ENCODE measurements at regions not wholly inside any gene's neighbourhood (a gene's known extent, or its start where the extent isn't known, plus 50 kb on each side); places are given as distances from the start of the nearest gene placed in this dataset.

- no peak for TF ChIP-seq POLR2A (IDR thresholded peaks at IDR 0.05)
- TF ChIP-seq CTCF (IDR thresholded peaks at IDR 0.05): no peak
- H3K9me3 ChIP-seq: no peaks in the 10 kb centered on the region
- no peaks in the 10 kb centered on the region for H3K36me3 ChIP-seq (ENCODE audit: low read depth, missing control alignments)
- DNase-seq: no peak
- H3K27me3 ChIP-seq: no peaks in the 10 kb centered on the region
- intact Hi-C loops (cut with DNase I; ENCODE audit: low total_unique reads): no loop called here
- peaks cover 6% of the 10 kb centered on the region for H3K4me1 ChIP-seq
- WGBS, 2 donors: 80 to 82% methylated on average over 8 of the region's 8 CpGs
- no peak overlapping the region for H3K4me3 ChIP-seq
- H3K27ac ChIP-seq: no peak overlapping the region
Measured at GRCh38 chr10:33391611-33392465, 57.4 kb upstream of the NRP1 start.

- Histone ChIP-seq H3K4me3 (no peak overlapping the region), H3K36me3 (ENCODE audit: low read depth, missing control alignments) (no peaks in the 10 kb centered on the region), H3K4me1 (peaks cover 6% of the 10 kb centered on the region), H3K27me3 (no peaks in the 10 kb centered on the region), H3K27ac (no peak overlapping the region), H3K9me3 (no peaks in the 10 kb centered on the region)
- 85 to 92% methylated on average over 5 of the region's 5 CpGs for WGBS, 2 donors
- no peak for DNase-seq
- TF ChIP-seq CTCF (IDR thresholded peaks at IDR 0.05): no peak
- intact Hi-C loops (cut with DNase I; ENCODE audit: low total_unique reads): no loop called here
Measured at GRCh38 chr10:33390046-33390445, 55.6 kb upstream of the NRP1 start.

- 56 to 64% methylated on average over 4 of the region's 4 CpGs for WGBS, 2 donors
- no peak for DNase-seq
- Histone ChIP-seq H3K4me3 (no peak overlapping the region), H3K9me3 (no peaks in the 10 kb centered on the region), H3K4me1 (peaks cover 6% of the 10 kb centered on the region), H3K36me3 (ENCODE audit: low read depth, missing control alignments) (no peaks in the 10 kb centered on the region), H3K27me3 (no peaks in the 10 kb centered on the region), H3K27ac (no peak overlapping the region)
- intact Hi-C loops (cut with DNase I; ENCODE audit: low total_unique reads): no loop called here
- TF ChIP-seq POLR2A (IDR thresholded peaks at IDR 0.05) (no peak), CTCF (IDR thresholded peaks at IDR 0.05) (no peak)
Measured at GRCh38 chr10:33388785-33389184, 54.3 kb upstream of the NRP1 start.

- no peak overlapping the region for H3K27ac ChIP-seq
- no peak for DNase-seq
- no peak overlapping the region for H3K4me3 ChIP-seq
- intact Hi-C loops (cut with DNase I; ENCODE audit: low total_unique reads): no loop called here
- 43 to 47% methylated on average over 1 of the region's 1 CpG for whole genome bisulfite sequencing, 2 donors
- no peaks in the 10 kb centered on the region for H3K27me3 ChIP-seq
- no peaks in the 10 kb centered on the region for H3K36me3 ChIP-seq (ENCODE audit: low read depth, missing control alignments)
- TF ChIP-seq CTCF (IDR thresholded peaks at IDR 0.05) (no peak), POLR2A (IDR thresholded peaks at IDR 0.05) (no peak)
- no peaks in the 10 kb centered on the region for H3K9me3 ChIP-seq
- peaks cover 6% of the 10 kb centered on the region for H3K4me1 ChIP-seq
Measured at GRCh38 chr10:33388382-33388781, 53.9 kb upstream of the NRP1 start.

- no peaks in the 10 kb centered on the region for H3K27me3 ChIP-seq
- H3K36me3 ChIP-seq (ENCODE audit: low read depth, missing control alignments): no peaks in the 10 kb centered on the region
- no peak overlapping the region for H3K27ac ChIP-seq
- no peak for DNase-seq
- 93% methylated on average over 5 of the region's 5 CpGs for WGBS, 2 donors
- intact Hi-C loops (cut with DNase I; ENCODE audit: low total_unique reads): no loop called here
- TF ChIP-seq CTCF (IDR thresholded peaks at IDR 0.05): no peak
- TF ChIP-seq POLR2A (IDR thresholded peaks at IDR 0.05): no peak
- H3K9me3 ChIP-seq: no peaks in the 10 kb centered on the region
- no peak overlapping the region for H3K4me3 ChIP-seq
- H3K4me1 ChIP-seq: peaks cover 6% of the 10 kb centered on the region
Measured at GRCh38 chr10:33387720-33388119, 53.3 kb upstream of the NRP1 start.
